ENCODE measurements at regions not wholly inside any gene's neighbourhood (a gene's known extent, or its start where the extent isn't known, plus 50 kb on each side); places are given as distances from the start of the nearest gene placed in this dataset.

GRCh38 chr10:62926407-62926806 is 110.2 kb upstream of the EGR2 start:
- in situ Hi-C loops (cut with MboI; ENCODE audit: low sequenced_read_pairs, unreplicated experiment): no loop called here
- TF ChIP-seq CTCF (IDR thresholded peaks at IDR 0.05; ENCODE audit: borderline replicate concordance, control extremely low read depth, extremely low read depth, insufficient read depth, missing control alignments): no peak
- no peak for DNase-seq (ENCODE audit: low spot score)

GRCh38 chr10:62924344-62924748 is 108.2 kb upstream of the EGR2 start:
- in situ Hi-C loops (cut with MboI; ENCODE audit: low sequenced_read_pairs, unreplicated experiment): no loop called here
- TF ChIP-seq CTCF (IDR thresholded peaks at IDR 0.05; ENCODE audit: borderline replicate concordance, control extremely low read depth, extremely low read depth, insufficient read depth, missing control alignments): no peak

GRCh38 chr10:62919776-62920175 is 103.6 kb upstream of the EGR2 start:
- no peak for DNase-seq (ENCODE audit: low spot score)
- no peak for TF ChIP-seq CTCF (IDR thresholded peaks at IDR 0.05; ENCODE audit: borderline replicate concordance, control extremely low read depth, extremely low read depth, insufficient read depth, missing control alignments)
- in situ Hi-C loops (cut with MboI; ENCODE audit: low sequenced_read_pairs, unreplicated experiment): no loop called here

More at GRCh38 chr10:62924344-62924748, 108.2 kb upstream of the EGR2 start:
- no peak for DNase-seq (ENCODE audit: low spot score)

- DNase-seq (ENCODE audit: low spot score): no peak
- in situ Hi-C loops (cut with MboI; ENCODE audit: low sequenced_read_pairs, unreplicated experiment): no loop called here
- no peak for TF ChIP-seq CTCF (IDR thresholded peaks at IDR 0.05; ENCODE audit: borderline replicate concordance, control extremely low read depth, extremely low read depth, insufficient read depth, missing control alignments)
These were observed 101.5 kb upstream of the EGR2 start for GRCh38 chr10:62917475-62918238.

GRCh38 chr10:62916141-62916603 is 100.0 kb upstream of the EGR2 start:
- no peak for DNase-seq (ENCODE audit: low spot score)
- in situ Hi-C loops (cut with MboI; ENCODE audit: low sequenced_read_pairs, unreplicated experiment): no loop called here
- no peak for TF ChIP-seq CTCF (IDR thresholded peaks at IDR 0.05; ENCODE audit: borderline replicate concordance, control extremely low read depth, extremely low read depth, insufficient read depth, missing control alignments)

GRCh38 chr10:62915158-62915557 is 99.0 kb upstream of the EGR2 start:
- no peak for DNase-seq (ENCODE audit: low spot score)
- in situ Hi-C loops (cut with MboI; ENCODE audit: low sequenced_read_pairs, unreplicated experiment): no loop called here
- TF ChIP-seq CTCF (IDR thresholded peaks at IDR 0.05; ENCODE audit: borderline replicate concordance, control extremely low read depth, extremely low read depth, insufficient read depth, missing control alignments): no peak

Data from GM13976 (cell line).